Panc1 (cell line): ENCODE measurements at regions not wholly inside any gene's neighbourhood (a gene's known extent, or its start where the extent isn't known, plus 50 kb on each side); places are given as distances from the start of the nearest gene placed in this dataset.

Experiments
- ATAC-seq: fragments of 200-7000 bp; cut with Tn5 transposase; 2 replicates; pipeline ENCODE4 v1.9.1; 2020; ENCODE audit warnings: mild to moderate bottlenecking, moderate library complexity
- BruUV-seq: library from RNA; stranded (reverse); fragments of 400-500 nt; replicated peaks from 2 replicates; lab custom pipeline; 2021; lab: Mats Ljungman, UMichigan
- CTCF ChIA-PET: fragments of 300-600 bp; sonication (Branson Sonifier 250); formaldehyde crosslinking; loops from one replicate; lab custom pipeline; 2022; ENCODE audit warnings: antibody characterized with exemption; lab: Charles Lee
- POLR2A ChIA-PET: fragments of 300-600 bp; sonication (Branson Sonifier 250); formaldehyde crosslinking; loops from one replicate; lab custom pipeline; 2022; ENCODE audit warnings: antibody characterized with exemption; lab: Charles Lee
- DNase-seq: peaks from one replicate; pipeline ENCODE4 v3.0.0-alpha.2; 2010; ENCODE audit warnings: low read depth, low spot score
- H3K27ac ChIP-seq: 2 replicates; pipeline ENCODE4 v1.5.1; 2011; ENCODE audit warnings: mild to moderate bottlenecking, low read length, inconsistent platforms
- H3K27me3 ChIP-seq: fragments of 200-500 bp; sonication (Bioruptor generic); 2 replicates; pipeline ENCODE4 v1.6.0; 2014; ENCODE audit warnings: low read length, inconsistent platforms; ENCODE audit not compliant: control insufficient read depth, insufficient read depth
- H3K36me3 ChIP-seq: fragments of 200-500 bp; sonication (Bioruptor generic); 2 replicates; pipeline ENCODE4 v1.5.1; 2014; ENCODE audit warnings: inconsistent platforms, mild to moderate bottlenecking, low read length, moderate library complexity; ENCODE audit not compliant: control insufficient read depth, insufficient read depth
- H3K4me1 ChIP-seq: 2 replicates; pipeline ENCODE4 v1.5.1; 2011; ENCODE audit warnings: inconsistent platforms, mild to moderate bottlenecking, low read length, moderate library complexity; ENCODE audit not compliant: control insufficient read depth, insufficient read depth
- H3K4me3 ChIP-seq, 2 experiments: 2 replicates each; pipeline ENCODE4 v1.5.1; 2011 to 2012; ENCODE audit warnings: low read depth in 2 of 2, low read length in 2 of 2, mild to moderate bottlenecking in 2 of 2, inconsistent platforms in 1 of 2, moderate library complexity in 1 of 2
- H3K9me3 ChIP-seq: fragments of 200-500 bp; sonication (Bioruptor generic); 2 replicates; pipeline ENCODE4 v1.5.1; 2014; ENCODE audit warnings: low read depth, mild to moderate bottlenecking, inconsistent platforms, low read length, moderate library complexity; ENCODE audit not compliant: control insufficient read depth, insufficient read depth
- POLR2AphosphoS5 ChIP-seq: IDR thresholded peaks from 2 replicates; pipeline ENCODE4 v1.6.1; 2012; ENCODE audit warnings: mild to moderate bottlenecking, low read depth, low read length, moderate library complexity
- REST ChIP-seq, 2 experiments: IDR thresholded peaks; 2 replicates each; pipeline ENCODE4 v1.6.1; 2011 to 2012; ENCODE audit warnings: low read depth in 2 of 2, control low read depth in 1 of 2, low read length in 1 of 2, mild to moderate bottlenecking in 1 of 2, moderate library complexity in 1 of 2; ENCODE audit not compliant: insufficient read depth in 1 of 2
- SIN3A ChIP-seq: IDR thresholded peaks from 2 replicates; pipeline ENCODE4 v1.6.1; 2012; ENCODE audit warnings: low read depth, mild to moderate bottlenecking, low read length, moderate library complexity, borderline replicate concordance; ENCODE audit not compliant: insufficient read depth
- TCF7L2 ChIP-seq: IDR thresholded peaks from 2 replicates; pipeline ENCODE4 v1.6.1; 2011; ENCODE audit warnings: mild to moderate bottlenecking, low read depth, low read length, inconsistent platforms
- in situ Hi-C: cut with HindIII; loops from 2 replicates; pipeline ENCODE4 v1.10.0; 2016; ENCODE audit warnings: low sequenced_read_pairs, low pct_unique_long_range_greater_than_20kb
- intact Hi-C: fragments of 100-400 bp; cut with micrococcal nuclease; formaldehyde crosslinking; loops from one replicate; pipeline ENCODE4 v1.10.0; 2022; ENCODE audit not compliant: unreplicated experiment
- TF ChIP-seq, protein P1 (sequence below): fragments of 450-650 bp; IDR thresholded peaks from 2 replicates; pipeline ENCODE4 v1.5.1; 2017; ENCODE audit warnings: mild to moderate bottlenecking

DNA sequence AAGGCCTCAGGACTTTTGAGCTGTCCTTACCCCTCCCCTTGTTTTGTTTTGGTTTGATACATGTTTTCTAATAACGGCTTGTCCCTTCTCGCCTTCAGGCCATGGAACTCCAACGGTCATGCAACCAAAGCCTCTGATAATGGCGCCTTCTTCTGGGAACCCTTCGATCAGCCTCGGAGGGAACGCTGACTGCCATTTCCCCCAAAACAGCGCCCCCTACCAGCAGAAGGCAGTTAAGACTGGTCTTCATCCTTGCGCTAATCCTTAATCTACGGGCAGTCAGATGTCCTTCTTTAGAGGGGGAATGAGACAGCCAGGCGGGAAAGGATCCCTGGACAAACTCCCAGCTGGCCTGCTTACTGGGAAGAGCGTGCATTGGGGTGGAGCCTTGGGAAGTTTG lies 276.6 kb downstream of the ICE1 start:
- TF ChIP-seq, protein P1, sequence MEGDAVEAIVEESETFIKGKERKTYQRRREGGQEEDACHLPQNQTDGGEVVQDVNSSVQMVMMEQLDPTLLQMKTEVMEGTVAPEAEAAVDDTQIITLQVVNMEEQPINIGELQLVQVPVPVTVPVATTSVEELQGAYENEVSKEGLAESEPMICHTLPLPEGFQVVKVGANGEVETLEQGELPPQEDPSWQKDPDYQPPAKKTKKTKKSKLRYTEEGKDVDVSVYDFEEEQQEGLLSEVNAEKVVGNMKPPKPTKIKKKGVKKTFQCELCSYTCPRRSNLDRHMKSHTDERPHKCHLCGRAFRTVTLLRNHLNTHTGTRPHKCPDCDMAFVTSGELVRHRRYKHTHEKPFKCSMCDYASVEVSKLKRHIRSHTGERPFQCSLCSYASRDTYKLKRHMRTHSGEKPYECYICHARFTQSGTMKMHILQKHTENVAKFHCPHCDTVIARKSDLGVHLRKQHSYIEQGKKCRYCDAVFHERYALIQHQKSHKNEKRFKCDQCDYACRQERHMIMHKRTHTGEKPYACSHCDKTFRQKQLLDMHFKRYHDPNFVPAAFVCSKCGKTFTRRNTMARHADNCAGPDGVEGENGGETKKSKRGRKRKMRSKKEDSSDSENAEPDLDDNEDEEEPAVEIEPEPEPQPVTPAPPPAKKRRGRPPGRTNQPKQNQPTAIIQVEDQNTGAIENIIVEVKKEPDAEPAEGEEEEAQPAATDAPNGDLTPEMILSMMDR = no peak
- no peak for TF ChIP-seq TCF7L2
- TF ChIP-seq REST (IDR thresholded peaks at IDR 0.05; ENCODE audit: insufficient read depth in 1 of 2, low read depth in 2 of 2, low read length in 1 of 2) = no peak
- TF ChIP-seq POLR2AphosphoS5 = no peak
- TF ChIP-seq SIN3A = no peak
- in situ Hi-C loops (no loop called here), intact Hi-C loops (no loop called here)
- ChIA-PET CTCF (no interaction called here), POLR2A (no interaction called here)
- Histone ChIP-seq H3K9me3 (peaks cover 4% of the 10 kb centered on the region; the same call in 1 of the 2 replicates), H3K27me3 (no peaks in the 10 kb centered on the region), H3K27ac (no peak overlapping the region), H3K36me3 (no peaks in the 10 kb centered on the region), H3K4me1 (no peaks in the 10 kb centered on the region), H3K4me3 (no peak overlapping the region)
- DNase-seq = no peak
- ATAC-seq = no peak
- no TSS peak for BruUV-seq

DNA sequence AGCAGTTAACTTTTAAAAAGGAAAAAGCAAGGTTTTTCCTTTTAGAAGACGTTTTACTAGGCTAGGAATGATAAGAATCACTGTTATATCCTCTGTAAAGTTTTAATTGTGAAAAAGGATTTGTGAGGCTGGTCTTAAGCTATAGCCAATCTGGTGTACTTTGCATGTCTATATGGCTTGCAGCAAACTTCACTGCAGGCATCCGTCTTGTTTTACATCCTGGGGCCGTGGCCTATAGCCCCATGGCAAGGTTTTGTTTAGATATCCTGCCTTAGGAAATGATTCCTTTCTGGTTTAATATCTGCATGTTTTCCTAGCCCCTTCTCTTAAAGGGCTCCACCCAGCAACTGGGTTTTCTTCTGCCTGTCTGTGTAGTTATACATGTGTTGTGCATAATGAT lies 272.8 kb downstream of the ICE1 start:
- no TSS peak for BruUV-seq
- Histone ChIP-seq H3K27ac (no peak overlapping the region), H3K27me3 (no peaks in the 10 kb centered on the region; the same call in 1 of the 2 replicates), H3K4me1 (no peaks in the 10 kb centered on the region), H3K36me3 (no peaks in the 10 kb centered on the region), H3K4me3 (no peak overlapping the region), H3K9me3 (peaks cover 6% of the 10 kb centered on the region; the same call in 1 of the 2 replicates)
- ChIA-PET CTCF (no interaction called here), POLR2A (no interaction called here)
- TF ChIP-seq, protein P1 = no peak
- no peak for TF ChIP-seq SIN3A
- TF ChIP-seq REST (IDR thresholded peaks at IDR 0.05; ENCODE audit: insufficient read depth in 1 of 2, low read depth in 2 of 2, low read length in 1 of 2) = no peak
- no peak for TF ChIP-seq TCF7L2
- TF ChIP-seq POLR2AphosphoS5 = no peak
- in situ Hi-C loops = no loop called here
- DNase-seq (no peak), ATAC-seq (no peak)
- intact Hi-C loops = no loop called here
